GM21423 (cell line): ENCODE measurements at regions not wholly inside any gene's neighbourhood (a gene's known extent, or its start where the extent isn't known, plus 50 kb on each side); places are given as distances from the start of the nearest gene placed in this dataset.
"Not testable (repeated sequence)": the region's sequence is repeated elsewhere in the genome, so short reads cannot be mapped to it uniquely, and the experiment has no call there.

Experiments
- ATAC-seq: cut with Tn5 transposase; IDR thresholded peaks from one replicate; pipeline ENCODE4 v1.9.1; 2021; ENCODE audit warnings: mild to moderate bottlenecking, moderate library complexity; ENCODE audit not compliant: unreplicated experiment

DNA sequence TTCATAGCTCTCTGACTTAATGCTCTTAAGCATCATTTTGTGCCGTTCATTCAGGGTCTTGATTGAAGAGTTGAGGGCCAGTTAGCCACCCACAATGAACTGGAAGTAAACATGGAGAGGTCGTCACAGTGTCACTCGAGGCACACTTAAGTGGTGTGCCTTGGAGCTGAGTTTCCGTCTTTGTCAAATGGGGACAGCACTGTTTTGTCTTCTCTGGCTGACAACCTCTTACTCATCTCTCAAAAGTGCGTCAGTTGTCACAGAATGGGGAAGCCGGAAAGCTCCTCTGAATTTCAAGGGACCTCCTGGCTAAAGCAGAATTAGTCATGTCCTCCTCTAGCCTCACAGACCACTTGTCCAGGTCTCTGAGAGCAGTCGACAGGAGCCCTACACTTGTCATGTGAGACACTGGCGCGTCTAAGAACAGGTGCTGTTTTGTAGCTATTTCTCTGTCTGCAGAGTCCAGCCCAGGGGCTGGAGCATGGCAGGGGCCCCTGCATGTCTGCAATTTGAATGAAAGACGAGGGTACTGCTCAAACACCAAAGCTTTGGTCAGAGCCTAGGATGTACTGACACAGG is 231.5 kb downstream of the NPIPA7 start:
- not testable (repeated sequence) for ATAC-seq

DNA sequence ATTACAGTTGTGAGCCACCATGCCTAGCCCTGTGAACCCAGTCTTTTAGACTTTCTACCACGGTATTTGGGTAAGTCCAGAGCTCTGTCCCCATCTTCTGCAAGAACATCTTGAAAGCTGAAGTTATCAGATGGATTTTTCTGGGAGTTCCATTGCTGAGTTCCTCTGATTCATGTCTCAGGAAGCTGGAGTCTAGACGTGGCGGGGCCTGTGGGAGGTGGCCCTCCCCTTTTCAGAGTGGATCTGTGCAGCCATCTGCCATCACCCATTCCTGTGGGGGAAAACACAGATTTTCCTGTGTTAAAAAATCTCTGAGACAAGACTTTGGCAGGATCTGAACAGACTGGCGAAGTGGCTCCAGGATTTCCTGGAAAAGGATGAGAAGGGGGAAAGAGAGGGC is 234.3 kb downstream of the NPIPA7 start:
- ATAC-seq = not testable (repeated sequence)

DNA sequence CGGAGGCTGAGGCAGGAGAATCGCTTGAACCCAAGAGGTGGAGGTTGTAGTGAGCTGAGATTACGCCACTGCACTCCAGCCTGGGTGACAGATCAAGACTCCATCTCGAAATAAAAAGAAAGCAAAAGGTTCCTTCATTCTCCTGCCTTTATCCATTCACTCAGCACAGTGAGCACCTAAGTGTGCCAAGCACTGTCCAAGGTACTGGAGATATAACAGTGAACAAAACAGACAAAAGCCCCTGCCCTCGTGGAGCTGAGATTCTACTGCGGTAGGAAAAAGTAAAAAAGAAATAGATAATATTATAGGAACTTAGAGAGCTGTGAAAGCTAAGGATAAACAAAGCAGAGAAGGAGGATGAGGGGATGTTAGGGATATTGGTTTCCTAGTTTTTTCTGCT is 235.5 kb downstream of the NPIPA7 start:
- ATAC-seq = not testable (repeated sequence)

DNA sequence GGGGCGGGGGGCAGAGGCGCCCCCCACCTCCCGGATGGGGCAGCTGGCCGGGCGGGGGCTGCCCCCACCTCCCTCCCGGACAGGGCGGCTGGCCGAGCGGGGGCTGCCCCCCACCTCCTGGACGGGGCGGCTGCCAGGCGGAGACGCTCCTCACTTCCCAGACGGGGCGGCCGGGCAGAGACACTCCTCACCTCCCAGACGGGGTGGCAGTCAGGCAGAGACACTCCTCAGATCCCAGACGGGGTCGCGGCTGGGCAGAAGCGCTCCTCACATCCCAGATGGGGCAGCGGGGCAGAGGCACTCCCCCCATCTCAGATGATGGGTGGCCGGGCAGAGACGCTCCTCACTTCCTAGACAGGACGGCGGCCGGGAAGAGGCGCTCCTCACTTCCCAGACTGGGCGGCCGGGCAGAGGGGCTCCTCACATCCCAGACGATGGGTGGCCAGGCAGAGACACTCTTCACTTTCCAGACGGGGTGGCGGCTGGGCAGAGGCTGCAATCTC is 240.1 kb downstream of the NPIPA7 start:
- not testable (repeated sequence) for ATAC-seq

DNA sequence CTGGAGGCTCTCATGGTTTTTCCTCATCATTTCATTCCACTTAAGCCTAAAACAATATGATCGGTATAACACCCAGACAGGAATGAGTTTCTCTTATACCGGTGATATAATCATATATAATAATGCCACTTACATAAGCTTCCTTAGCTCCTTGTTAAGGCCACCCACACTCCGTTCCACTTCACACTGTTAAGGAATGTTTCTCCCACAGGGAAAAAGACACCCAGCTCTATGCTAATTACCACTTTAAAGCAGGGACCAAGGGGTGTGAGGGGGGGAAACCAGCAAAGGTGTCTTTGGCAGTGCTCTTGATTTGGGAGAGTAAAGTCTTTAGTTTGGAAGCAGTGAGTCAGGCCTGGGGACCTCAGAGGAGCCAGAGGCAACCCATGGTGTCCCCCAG is 245.4 kb downstream of the NPIPA7 start:
- not testable (repeated sequence) for ATAC-seq

DNA sequence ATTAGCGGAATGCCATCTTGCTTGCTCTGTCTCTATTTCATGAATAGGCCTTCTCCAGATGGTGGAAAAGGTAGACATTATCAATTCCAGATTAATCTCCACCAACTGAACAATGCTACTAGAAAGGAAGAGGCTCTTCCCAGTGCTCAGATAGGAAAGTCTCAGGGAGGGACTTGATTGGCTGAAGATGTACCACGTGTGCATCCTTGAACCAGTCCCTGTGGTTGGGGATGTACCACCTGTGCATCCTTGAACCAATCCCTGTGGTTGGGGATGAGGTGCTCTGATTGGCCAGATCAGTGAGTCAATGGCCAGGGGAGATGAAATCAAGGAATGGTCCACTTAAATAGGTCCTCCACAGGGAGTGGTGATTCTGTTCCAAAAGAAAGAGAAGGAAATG is 246.2 kb downstream of the NPIPA7 start:
- ATAC-seq = not testable (repeated sequence)

DNA sequence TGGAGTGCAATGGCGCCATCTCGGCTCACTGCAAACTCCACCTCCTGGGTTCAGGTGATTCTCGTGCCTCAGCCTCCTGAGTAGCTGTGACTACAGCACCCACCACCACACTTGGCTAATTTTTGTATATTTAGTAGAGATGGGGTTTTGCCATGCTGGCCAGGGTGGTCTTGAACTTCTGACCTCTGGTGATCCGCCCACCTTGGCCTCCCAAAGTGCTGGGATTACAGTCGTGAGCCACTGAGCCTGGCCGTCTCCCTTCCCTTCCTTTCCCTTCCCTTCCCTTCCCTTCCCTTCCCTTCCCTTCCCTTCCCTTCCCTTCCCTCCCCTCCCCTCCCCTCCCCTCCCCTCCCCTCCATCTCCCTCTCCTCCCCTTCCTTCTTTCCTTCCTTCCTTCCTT is 248.9 kb downstream of the NPIPA7 start:
- not testable (repeated sequence) for ATAC-seq

DNA sequence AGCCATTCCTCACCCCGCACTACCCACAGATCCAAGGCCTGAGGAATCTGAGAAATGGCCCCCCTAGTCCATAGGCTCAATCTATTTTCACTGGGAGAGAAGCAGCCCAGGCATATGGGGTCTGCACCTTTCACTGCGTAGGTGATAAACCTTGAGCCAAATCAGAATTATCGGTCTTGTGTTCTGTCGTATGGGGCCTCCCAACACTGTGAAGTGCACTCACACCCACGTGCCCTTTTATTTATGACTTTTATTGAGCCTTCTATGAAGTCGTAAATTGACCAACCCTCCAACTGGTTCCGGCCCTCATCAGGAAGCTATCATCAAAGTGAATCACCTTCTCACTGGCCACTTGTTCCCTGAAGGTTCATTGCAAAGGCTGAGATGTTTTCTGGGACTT is 259.3 kb downstream of the NPIPA7 start:
- not testable (repeated sequence) for ATAC-seq

DNA sequence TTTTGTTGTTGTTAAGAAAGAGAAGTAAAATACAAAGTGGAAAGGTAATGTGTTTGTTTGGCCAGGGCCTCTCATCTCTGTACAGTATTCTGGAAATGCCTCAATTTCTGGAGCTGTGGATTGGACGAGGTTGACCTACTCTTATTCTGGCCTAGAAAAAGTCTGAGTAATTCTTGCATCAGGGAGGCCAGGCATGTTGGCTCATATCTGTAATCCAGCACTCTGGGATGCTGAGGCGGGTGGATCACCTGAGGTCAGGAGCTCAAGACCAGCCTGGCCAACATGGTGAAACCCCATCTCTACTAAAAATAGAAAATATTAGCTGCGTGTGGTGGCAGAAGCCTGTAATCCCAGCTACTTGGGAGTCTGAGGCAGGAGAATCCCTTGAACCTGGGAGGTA is 259.8 kb downstream of the NPIPA7 start:
- not testable (repeated sequence) for ATAC-seq

DNA sequence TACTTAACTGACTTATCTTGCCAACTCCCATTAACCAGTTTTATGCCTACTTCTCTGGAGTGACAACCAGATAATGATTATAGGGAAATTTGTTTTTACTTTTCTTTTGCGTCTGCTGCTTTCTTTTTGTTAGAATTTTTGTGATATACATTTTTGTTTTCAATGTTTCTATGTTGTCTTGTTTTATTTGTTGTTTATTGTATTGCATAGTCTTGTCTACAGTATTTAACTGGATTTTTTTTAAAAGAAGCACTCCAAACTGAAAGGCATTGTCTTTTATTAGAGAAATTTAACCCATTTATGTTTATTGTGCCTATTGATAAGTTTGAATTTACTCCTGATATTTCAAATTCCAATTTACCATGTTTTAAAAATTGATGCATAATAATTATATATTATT is 264.9 kb downstream of the NPIPA7 start:
- not testable (repeated sequence) for ATAC-seq

DNA sequence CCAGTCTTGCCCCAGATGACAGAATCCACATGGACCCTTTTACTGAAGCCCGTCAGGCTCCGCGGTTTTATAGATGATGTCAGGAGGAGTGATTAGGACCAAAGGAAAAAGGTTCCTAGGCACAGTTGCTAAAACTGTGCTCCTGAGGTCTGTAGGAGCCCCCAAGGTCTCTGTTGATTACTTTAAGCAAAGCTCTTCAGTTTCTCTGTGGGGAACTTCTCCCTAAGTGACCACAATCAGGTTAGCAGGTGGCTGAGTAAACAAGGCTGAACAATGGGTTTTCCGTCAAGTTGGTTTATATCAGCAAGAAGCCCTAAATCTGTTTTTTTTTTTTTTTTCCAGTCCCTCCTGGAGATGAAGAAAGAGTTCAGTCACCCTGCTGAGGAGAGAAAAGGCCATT is 269.1 kb downstream of the NPIPA7 start:
- not testable (repeated sequence) for ATAC-seq

DNA sequence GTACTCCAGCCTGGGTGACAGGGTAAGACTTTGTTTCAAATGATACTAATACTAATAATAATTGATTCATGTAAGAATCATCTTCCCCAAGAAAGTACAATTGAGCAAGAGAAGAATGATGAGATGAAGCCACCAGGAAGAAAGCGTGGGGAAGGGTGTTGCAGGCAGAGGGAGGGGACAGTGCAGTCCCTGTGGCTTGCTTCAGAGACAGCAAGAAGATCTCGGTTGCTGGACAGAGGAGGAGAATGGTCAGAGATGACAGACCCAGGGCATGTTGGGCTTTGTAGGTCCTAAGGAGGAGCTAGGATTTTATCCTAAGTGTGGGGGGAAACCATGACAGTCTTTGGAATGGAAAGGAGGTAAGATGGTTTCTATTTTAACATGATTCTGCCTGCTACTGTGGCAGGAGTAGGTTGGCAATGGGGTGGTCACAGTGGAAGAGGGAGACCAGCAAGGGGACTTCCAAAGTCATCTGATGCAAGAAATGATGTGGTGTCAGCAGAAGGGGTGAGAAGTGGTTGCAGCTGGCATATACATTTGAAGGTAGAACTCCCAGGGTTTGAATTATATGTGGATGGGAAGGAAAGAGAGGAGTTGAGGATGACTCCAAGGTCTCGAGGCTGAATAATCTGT is 293.4 kb downstream of the NPIPA7 start:
- ATAC-seq = not testable (repeated sequence)

DNA sequence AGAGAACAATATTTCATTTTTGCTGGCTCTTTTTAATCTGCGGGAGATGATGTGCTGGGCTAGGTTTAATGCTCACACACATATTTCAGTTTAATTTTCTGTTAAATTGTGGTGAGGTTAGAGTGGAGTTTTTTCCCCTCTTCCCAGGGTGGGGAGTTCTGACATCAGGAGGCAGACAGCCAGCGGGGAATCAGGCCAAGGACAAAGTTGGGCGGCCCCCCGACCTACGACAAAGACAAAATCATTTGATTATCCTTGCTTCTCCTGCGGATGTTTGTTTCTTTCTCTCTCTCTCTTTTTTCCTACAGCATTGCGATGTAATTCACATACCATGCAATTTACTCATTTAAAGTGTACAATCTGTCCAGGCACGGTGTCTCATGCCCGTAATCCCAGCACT is 295.9 kb downstream of the NPIPA7 start:
- not testable (repeated sequence) for ATAC-seq

DNA sequence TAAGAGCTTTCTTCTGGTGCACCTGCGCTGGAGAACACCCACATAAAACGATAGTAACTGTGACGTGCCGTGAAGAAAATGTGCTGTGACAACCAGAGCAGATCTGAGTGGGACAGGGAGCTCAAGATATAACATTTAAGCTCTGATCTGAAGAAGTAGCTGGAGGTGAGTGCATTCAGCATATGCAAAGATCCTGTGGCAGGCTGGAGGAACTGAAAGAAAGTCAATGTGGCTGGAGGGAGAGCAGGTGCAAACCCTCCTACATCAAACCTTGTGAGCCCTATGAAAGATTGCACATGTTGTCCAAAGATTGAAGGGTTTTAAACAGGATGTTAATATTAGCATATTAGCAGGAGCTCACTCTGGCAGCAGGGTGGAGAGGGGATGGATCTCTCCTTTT is 342.9 kb downstream of the NPIPA7 start:
- not testable (repeated sequence) for ATAC-seq

DNA sequence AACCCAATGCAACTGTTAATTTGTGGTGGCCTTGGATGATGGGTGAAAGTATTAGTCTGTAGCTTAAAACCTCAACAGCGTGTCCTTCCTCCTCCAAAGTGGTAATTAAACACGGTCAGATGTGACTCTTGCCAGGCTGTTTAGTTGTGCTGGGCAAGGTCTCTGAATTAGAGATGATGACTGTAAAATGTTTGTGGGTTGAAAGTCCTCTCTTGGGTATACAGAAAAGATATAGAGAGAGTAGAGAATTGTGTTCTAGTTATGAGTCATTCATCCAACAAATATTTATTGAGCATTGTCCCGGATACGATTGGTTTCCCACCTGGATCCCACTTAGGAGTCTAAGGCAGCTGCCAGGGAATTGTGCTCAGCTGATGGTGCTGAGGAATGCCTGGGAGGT is 343.7 kb downstream of the NPIPA7 start:
- not testable (repeated sequence) for ATAC-seq

DNA sequence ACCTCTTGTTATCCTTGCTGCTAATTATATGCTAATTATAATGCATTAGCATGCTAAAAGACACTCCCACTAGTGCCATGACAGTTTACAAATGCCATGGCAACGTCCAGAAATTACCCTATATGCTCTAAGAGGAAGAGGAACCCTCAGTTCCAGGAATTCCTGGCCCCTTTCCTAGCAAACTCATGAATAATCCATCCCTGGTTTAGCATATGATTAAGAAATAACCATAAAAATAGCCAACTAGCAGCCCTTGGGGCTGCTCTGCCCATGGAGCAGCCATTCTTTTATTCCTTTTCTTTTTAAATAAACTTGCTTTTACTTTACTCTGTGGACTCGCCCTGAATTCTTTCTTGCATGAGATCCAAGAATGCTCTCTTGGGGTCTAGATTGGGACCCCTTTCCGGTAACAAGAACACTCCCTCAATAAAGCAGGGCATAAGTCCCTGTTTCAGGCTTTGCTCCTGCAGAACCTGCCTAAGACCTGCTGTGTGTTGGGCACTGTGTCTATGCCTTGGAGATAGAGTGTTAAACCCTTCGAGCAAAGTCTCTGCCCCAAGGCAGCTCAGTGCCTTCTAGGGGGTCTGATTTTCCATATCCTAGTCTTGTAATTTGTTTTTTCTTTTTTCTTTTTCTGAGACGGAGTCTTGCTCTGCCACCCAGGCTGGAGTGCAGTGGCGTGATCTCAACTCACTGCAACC is 345.0 kb downstream of the NPIPA7 start:
- not testable (repeated sequence) for ATAC-seq

DNA sequence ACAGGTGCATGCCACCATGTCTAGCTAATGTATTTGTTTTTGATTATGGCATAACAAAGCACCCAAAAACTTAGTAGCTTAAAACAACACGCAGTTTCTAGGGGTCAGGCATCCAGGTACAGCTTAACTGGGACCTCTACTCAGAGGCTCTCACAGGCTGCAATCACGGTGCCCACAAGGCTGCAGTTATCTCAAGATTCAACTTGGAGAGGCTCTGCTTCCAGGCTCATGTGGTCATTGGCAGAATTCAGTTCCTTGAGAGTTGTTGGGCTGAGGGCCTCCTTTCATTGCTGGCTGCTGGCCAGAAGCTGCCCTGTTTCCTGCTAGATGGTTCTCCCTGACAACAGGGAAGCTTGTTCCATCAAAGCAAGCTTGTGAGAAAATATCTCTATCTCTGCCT is 348.1 kb downstream of the NPIPA7 start:
- not testable (repeated sequence) for ATAC-seq

DNA sequence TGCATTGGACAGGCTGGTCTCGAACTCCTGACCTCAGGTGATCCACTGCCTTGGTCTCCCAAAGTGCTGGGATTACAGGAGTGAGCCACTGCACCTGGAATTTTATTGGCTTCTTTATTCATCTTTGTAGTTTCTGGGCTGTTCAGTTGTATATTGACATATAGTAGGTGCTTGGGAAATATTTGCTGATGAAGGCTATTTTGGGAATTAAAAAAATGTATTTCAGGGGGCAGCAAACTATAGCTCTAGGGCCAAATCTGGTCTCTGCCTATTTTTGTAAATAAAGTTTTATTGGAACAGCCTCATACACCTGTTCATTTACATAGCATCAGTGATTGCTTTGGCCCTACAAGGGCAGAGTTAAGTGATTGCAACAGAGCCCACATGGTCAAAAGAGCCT is 363.6 kb downstream of the NPIPA7 start:
- not testable (repeated sequence) for ATAC-seq

DNA sequence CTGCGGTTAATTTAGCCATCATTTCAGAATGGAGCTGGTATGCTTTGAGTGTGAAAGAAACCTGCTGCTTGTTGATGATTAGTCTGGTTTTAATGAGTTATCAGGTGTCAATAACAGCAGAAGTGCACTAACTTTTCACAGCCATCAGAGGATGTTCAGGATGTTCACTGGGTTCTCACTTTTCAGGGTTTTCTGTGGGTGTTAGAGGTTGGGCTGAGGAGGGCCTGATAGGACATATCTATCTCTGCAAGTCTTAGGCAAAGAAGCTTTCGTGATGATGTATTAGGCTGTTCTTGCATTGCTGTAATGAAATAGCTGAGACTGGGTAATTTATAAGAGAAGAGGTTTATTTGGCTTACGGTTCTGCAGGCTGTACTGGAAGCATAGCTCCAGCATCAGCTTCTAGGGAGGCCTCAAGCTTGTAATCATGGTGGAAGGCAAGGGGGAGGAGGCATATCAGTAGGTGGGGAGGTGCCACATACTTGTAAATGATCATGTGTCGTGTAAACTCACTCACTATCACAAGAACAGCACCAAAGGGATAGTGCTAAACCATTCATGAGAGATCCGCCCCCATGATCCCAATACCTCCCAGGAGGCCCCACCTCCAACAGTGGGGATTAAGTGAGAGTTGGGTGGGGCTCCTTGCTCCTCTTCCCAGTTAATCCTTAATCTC is 376.2 kb downstream of the NPIPA7 start:
- ATAC-seq = not testable (repeated sequence)

DNA sequence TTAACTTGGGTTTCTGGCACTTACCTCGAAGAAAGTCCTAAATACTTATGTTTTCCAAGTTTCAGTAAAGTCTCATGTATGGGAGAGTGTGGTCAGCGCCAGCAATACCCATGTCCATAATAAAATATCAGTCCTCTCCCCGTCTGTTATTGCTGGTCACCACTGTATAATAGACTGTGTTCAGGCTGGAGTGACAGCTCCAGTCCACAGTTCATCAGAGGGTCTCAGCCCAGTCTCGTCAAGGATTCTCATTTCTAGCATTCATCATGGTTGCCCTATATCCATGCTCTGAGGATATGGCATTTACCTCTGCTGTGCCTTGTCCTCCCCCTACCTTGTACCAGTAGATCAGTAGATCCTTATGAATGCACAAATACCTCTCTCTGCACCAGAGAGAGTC is 384.5 kb downstream of the NPIPA7 start:
- ATAC-seq = no peak

DNA sequence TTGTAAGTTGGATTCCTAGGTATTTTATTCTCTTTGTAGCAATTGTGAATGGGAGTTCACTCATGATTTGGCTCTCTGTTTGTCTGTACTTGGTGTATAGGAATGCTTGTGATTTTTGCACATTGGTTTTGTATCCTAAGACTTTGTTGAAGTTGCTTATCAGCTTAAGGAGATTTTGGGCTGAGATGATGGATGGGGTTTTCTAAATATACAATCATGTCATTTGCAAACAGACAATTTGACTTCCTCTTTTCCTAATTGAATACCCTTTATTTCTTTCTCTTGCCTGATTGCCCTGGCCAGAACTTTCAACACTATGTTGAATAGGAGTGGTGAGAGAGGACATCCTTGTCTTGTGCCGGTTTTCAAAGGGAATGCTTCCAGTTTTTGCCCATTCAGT is 391.8 kb downstream of the NPIPA7 start:
- ATAC-seq = not testable (repeated sequence)
